ENCODE measurements at regions not wholly inside any gene's neighbourhood (a gene's known extent, or its start where the extent isn't known, plus 50 kb on each side); places are given as distances from the start of the nearest gene placed in this dataset.

GRCh38 chr11:115643549-115644270 lies 139.5 kb upstream of the CADM1 start (continued):
- TF ChIP-seq ZNF462 (CRISPR knock-in tag; IDR thresholded peaks at IDR 0.05) (no peak), JUNB (IDR thresholded peaks at IDR 0.05; ENCODE audit: unreplicated experiment) (no peak), STAT1 (IDR thresholded peaks at IDR 0.05; ENCODE audit: unreplicated experiment) (no peak), EZH2 (IDR thresholded peaks at IDR 0.05; ENCODE audit: low read depth, unreplicated experiment) (no peak), REST (IDR thresholded peaks at IDR 0.05; ENCODE audit: unreplicated experiment) (no peak), ZNF331 (CRISPR knock-in tag; IDR thresholded peaks at IDR 0.05; ENCODE audit: low read depth) (no peak), CREB1 (CRISPR knock-in tag; IDR thresholded peaks at IDR 0.05; ENCODE audit: low read depth) (no peak), EZH2phosphoT487 (IDR thresholded peaks at IDR 0.05; ENCODE audit: unreplicated experiment) (no peak)
